GM18517 (cell line): ENCODE measurements at regions not wholly inside any gene's neighbourhood (a gene's known extent, or its start where the extent isn't known, plus 50 kb on each side); places are given as distances from the start of the nearest gene placed in this dataset.

Source experiments
- ATAC-seq: cut with Tn5 transposase; IDR thresholded peaks from one replicate; pipeline ENCODE4 v1.9.1; 2021; ENCODE audit warnings: mild to moderate bottlenecking, moderate library complexity; ENCODE audit not compliant: unreplicated experiment

DNA sequence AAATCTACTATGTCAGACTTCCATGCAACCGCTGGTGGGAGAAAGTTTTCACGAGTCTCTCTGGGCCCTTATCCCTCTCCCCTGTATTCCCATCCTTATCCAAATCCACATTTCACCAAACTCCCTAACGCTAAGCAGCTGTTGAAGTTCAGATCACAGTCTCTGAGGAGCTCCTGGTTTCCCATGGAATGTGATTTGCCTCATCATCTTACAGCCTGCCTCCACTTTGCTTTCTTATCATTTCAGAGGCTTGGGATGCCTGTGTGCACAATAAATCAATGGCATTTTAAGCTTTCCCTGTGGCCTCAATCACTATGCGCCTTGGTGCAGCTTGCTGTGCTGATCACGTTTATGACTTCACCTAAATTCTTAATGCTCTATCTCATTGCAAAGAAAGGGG is 352.4 kb upstream of the FAT3 start:
- no peak for ATAC-seq

DNA sequence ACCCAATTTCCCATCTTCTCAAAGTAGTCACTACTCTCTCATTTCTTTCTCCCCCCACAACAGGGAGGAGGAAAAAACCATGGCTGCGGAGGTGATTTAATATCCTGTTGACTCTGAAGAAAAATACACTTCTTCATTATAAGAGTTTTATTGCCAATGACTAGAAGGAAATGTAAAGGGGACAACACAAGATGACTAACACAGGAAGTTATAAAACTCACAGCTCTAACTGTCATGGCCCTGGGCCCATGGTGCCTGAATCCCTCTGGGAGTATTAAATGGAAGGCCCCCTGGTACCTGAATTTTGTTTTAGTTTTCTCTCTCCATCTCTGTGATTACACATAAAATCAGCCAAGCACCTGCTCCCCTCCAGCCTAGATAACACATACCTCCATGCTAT is 352.8 kb upstream of the FAT3 start:
- ATAC-seq: no peak

DNA sequence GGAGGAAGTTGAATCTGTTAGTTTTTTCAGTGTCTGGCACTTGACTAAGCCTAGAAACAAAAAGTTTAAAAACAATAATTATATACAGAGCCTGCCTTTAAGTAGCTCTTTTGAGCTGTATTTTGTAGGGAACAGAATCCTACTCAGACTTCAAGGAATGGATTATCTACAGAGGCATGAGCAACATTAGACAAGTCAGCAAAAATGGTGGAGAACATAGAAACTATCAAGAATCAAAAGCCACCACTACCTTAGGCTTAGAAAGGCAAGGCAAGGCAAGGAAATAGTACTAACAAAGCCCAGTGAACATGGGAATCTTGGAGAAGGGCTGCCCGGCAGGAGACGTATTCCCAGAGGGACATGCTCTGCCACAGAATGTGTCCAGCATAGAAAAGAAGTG is 353.6 kb upstream of the FAT3 start:
- no peak for ATAC-seq

DNA sequence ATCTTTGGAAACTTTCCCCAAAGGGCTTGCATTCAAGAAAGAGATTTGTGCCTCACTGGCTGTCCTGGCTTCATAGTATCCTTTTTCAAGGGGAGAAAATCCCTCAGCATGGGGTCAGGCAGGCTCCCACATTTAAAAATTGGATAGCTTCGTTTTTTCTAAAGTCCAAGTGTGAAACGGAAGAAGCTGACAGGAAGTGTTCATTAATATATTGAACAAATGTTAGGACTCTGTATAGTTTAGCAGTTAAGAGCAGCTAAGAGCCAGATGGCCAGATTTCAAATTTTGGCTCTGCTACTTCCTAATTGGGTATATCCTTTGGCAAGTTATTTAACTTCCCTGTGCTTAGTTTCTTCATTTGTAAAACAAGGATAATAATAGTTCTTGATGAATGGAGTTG is 354.9 kb upstream of the FAT3 start:
- ATAC-seq: no peak

DNA sequence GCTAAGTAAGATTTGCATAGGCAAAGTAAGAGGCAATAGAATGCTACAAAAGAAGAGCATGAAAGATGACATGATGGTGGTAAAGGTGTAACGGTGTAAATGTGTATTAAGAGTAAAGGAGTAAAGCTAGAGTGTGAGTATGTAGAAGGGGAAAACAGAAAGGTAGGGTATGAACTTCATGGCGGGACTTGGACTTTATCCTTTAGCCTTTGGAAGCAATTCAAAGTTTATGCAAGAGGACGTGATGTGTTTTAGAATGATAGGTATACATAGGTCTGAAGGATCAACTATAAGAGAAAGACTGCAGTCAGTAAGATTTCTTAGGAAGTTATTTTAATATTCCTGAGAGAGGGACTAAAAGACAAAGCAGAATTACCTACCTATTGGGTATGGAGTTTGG is 358.0 kb upstream of the FAT3 start:
- no peak for ATAC-seq

DNA sequence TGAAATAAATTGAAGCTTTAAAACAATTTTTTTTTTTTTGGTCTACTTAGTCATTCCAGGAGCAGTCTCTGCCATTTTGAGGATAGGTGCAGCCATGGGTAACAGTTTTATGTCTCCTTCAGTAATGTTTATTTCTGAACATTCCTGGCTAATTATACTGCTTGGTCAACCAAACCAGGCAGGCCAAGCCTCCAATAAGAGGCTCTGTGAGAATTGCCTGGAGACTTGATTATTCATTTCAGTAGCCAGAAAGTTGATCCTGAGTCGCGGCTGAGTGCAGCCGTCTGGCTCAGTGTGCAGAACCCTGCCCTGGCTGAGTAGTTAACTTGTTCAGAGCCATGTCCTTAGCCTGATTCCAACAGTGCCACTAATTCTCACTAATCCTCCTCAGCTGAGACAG is 364.0 kb upstream of the FAT3 start:
- no peak for ATAC-seq

DNA sequence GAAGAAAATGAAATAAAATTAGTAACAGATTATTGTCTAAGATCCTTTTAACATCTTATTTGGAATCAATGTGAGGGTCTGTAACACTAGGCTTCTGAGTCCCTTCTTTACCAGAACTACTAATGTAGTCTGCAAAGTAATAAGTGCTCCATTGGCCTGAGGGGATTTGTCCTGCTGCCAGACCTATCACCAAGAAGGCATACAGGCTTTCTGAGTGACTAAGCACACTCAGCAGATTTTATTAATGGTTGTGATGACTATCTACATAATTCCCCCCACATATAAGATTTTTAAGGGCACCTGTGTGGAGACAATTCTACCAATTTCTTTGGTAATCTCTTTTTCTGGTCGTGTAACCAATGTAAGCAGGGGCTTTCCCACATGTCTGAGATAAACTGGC is 365.0 kb upstream of the FAT3 start:
- ATAC-seq: no peak

DNA sequence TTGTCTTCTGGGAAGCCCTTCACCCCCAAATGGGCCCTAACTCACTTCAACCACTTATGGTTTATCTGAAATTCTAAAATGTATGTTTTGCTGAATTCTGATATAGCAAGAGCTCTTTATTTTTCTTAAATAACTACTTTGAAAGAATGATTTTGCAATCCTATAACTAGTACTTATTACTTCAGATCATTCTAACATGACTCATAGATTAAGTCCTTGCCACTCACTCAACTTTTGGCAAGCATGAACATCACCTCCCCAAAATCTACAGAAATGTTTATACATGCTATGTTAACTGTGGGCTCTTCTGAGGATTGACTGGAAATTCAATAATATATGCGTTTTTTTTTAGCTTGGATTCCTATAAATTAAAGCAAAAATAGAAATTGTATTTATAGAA is 367.4 kb upstream of the FAT3 start:
- ATAC-seq: no peak

DNA sequence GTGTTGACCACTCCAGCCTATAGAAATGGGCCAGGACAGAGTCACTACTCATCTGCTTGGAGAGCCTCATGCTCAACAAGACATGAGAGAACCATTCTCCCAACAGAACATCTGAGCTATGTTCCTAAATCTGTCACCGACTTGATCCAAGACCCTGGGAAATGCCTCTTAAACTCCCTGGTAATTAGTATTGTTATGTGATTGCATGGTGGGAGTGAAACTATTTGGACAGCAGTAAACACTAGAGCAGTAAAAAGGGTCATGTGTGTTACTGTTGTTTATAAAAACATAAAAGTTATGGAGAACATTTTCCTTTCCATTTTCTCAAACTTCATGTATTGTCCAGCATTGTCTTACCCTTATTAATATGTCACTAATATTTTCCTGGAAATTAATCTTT is 369.8 kb upstream of the FAT3 start:
- ATAC-seq: no peak

DNA sequence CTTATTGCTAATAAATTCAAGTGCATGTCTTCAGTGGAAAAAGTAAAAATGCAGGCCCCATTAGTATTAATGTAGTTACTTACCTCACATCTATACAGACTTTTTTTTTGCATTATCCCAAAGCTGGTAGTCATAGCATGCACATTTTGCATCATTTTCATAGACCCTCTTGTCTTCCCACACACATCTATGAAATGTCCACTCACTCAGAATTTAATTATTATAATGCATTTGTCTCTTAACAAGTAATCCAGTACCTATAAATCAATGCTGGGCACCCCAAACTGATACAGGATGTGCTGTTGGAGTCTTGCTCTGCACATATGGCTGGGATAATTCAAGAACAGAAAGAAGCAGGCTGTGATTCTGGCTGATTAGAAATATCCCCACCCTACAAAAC is 370.4 kb upstream of the FAT3 start:
- no peak for ATAC-seq

DNA sequence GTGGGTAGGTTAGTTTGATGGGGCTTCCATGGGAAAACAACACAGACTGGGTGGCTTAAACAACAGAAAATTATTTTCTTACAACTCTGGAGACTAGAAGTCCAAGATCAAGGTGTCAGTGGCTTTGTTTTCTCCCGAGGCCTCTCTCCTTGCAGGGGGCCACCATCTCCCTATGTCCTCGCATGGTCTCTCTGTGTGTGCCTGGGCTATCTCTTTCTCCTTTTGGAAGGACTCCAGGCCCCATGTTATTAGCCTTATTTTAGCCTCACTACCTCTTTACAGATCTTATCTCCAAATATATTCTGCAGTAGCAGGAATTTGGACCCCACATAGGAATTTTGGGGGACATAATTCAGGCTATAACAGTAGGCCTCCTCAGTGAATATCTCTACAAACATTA is 372.7 kb upstream of the FAT3 start:
- ATAC-seq: no peak

DNA sequence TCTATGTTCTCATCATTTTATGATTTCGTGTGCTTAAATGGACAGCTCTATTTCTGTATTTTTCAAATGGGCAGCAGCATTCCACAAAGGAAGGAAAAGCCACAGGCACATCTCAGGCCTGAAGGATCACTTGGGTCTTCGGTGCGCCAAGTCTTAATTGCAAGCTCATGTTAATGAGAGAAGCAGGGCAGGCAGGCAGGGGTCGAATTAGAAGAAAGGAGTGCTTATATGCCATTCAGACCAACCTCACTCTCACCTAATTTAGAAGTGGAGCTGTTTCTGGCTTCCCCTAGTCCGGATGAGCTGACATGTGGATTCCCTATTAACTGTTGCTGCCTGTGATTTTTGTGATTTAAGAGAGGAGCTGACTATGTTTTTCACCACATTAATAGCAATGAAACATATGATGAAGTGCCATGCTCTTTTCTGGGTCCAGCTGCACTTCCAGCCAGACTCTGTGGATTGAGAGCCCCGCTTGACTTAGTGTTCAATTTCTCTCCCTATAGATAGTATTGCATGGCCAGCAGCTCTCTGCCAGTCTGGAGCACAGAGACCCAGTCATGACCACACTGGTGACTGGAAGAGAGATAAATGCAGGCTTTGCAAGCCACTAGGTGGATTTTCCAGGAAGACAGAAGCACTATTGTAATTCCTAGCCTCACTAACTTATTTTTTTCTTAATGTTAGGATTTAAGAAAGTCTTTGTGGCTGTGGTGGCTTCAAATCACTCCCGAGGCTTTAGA is 373.9 kb upstream of the FAT3 start:
- ATAC-seq: no peak

DNA sequence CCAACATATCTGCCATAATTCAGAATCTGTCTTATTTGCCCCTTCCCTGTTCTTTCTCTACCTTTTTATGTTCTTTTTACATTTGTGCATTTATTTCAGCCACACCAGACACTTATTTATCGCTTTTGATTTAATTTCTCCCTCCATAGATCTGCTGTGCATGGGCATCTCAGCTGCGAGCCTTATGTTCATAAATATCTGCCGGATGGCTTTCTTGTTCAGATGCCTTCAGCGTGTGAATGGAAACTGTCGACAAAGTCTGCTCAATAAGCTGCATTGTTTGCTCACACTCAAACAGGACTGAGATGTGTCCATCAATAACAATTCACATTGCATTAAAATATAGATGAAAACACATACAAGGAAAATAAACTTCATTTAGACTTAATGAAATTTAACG is 374.6 kb upstream of the FAT3 start:
- ATAC-seq: no peak

DNA sequence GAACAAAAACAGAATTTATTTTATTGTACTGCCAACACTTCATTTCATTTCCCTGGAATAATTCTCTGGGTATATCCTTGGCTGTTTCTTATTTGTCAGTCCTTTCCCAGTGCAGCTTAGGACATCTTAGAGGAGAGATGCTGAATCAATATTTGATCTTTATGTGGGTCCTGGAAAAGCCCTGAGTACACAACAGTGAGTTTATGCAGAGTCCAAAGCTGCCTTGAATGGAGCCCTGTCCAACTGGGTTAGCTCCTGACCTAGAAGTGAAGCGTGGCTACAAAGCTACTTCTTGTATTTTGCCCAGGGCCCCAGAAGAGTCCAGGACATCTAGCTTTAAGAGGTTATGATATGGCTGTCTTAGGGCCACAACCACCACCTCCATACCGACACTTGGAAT is 378.0 kb upstream of the FAT3 start:
- ATAC-seq: no peak

DNA sequence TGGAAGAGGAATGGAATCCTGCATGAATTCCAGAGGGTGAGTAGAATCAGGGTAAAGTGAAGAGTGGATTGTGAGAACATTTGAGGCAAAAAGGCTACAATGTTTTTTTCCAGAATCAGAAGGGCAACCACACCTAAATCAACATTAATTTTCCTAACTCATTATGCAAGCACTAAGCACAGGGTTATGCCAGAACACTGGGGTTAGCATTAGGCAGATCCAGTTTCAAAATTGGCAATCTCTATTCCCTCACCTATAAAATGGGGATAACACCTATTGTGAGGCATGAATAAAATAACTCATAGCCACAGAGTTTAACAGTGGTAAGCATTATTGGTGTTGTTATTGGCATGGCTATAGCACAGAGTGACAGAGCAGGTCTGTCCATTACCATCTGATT is 378.6 kb upstream of the FAT3 start:
- no peak for ATAC-seq

DNA sequence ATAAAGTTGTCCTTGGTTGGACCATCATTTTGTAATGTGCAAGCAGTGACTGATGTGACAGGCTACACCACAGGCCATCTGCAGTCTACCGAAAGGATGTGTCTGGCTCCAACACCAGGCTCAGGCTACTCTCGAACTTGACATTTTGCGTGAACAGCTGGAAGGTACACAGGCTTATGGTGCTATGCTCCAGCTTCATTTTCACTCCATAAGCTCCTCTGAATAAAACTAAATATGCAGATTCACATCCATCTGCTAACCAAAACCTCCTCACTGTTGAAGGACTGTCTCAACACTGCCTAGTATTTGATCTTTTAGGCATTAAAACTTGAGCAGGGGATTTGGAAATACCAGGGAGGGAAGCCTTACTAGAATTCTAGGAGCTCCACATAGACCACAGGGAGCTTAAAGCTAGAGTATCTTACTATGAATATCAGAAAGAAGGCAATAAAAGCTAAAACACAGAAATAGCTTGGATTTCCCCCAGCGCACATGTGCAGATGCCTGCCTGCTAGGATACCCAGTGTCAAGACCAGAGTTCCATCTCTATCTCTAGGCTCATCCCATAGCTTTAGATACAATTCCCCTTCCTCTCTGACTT is 383.9 kb upstream of the FAT3 start:
- no peak for ATAC-seq

DNA sequence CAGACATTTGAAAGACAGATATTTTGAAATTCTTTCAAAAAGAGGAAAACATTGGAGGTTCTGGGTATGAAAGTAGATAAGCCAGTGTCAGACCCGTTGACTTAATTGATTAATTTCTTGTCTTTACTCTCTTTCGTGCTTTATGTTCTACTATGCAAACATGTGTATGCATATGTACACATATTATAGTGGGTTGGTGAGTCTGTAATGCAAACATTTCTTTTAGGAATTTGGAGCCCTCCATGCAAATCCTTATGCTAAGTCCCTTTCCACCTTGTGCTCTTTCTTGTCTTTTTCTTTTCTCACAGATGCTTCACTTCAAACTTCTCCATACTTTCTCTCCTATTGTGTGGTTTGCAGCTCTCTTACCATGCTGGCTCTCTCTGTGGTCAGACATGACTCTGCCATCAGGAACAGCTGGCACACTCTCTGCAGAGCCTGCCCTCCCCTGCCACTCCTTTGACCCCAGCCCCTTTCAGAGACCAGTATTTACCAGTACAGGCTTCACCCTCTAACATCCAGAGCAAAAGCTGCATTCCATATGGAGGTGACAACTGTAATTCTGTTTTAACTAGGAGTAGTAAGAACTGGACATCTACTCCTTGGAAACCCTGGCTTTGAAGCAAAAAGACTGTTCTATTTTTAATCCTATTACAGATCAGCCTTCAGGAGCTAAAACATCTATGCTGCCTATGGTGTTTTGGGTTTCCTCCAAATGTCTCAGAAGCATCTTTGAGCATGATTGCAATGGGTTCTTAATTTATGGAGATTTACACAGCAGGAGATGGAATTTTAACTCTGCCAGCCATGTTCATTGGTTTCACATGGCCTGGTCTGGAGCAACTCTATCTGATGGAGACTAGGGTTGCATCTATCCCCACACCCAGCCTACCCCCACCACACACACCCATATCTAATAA is 386.9 kb upstream of the FAT3 start:
- ATAC-seq: no peak

DNA sequence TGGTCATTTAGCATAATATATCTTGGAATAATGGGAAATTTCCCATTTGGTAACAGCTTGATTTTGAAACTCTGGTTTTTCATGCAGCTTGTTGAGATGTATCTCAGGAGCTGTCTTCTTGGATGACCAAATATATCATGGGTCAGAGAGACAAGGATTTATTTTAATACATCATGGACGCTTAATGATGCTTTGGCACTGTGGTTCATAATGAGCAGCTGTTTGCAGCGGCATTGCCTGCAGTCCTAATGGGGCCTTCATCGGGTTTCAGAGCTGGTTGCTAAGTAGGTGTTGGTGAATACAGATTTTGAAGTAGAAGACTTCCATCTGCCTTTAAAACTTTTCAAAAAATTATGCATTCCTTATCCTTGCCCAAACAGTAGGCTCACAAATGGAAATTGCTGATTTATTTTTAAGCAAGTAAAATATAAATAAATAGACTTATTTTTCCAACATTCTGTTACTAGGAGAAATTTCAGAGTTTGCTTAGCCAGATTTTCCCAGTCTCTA is 389.5 kb upstream of the FAT3 start:
- no peak for ATAC-seq

DNA sequence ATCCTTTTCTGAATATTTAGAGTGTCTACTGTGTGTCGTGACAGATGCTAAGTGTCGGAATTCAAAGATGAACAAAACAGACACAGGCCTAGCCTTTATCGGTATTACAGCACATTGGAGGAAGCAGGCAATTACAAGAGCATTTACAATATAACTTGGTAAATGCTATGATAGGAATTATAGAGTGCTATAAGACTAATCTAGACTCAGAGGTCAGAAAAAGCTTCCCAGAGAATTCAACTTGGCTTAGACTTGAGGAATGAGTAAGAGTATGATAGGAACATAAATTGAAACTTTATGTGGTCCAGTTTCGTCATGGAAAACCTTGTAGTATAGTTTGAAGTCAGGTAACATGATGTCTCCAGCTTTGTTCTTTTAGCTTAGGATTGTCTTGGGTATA is 395.7 kb upstream of the FAT3 start:
- ATAC-seq: no peak

DNA sequence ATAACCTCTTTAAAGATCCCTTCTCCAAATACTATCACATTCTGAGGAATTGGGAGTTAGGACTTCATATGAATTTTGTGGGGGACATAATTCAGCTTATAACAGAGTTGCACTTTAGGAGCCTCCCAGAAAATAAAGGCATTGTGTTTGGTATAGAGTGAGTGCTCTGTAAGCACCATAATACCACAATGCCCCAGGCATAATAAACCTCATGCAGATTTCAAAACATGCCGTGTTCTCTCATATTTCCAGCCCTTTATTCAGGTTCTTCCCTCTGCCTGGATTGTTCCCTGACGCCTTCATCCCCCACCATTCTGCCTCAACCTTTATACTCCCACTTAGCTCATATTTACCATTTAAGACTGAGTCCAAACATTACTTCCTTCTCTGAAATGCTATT is 398.8 kb upstream of the FAT3 start:
- ATAC-seq: no peak

DNA sequence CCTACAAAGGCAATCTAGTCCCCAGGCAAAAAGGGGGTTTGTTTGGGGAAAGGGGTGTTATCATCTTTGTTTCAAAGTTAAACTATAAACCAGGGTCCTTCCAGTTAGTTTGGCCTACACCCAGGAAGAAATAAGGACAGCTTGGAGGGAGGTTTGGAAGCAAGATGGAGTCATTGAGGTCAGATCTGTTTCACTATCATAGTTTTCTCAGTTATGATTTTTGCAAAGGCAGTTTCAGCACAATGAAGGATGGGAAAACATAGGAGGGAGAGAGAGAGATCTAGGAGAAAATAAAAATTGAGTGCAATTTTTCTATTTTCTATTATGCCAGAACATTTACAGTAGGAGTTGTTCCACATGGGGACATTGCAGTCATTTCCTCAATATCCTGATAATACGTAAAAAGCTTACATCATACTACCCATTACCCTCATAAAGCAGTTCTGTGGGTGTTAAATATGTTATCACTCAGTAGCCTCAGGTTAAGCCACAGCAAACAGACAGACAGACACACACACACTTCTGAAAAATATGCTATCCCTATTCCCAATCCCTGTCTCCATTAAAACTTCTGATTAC is 401.3 kb upstream of the FAT3 start:
- no peak for ATAC-seq
